A673 (cell line): ENCODE measurements at regions not wholly inside any gene's neighbourhood (a gene's known extent, or its start where the extent isn't known, plus 50 kb on each side); places are given as distances from the start of the nearest gene placed in this dataset.

ENCODE experiments used
- EZH2 ChIP-seq: fragments of 200-600 bp; sonication (generic); IDR thresholded peaks from 2 replicates; pipeline ENCODE4 v1.6.1; 2017; ENCODE audit warnings: borderline replicate concordance, low read depth, mild to moderate bottlenecking, mixed read lengths, antibody characterized with exemption, low read length; ENCODE audit not compliant: poor library complexity, severe bottlenecking
- TF ChIP-seq, protein P1 (sequence below): fragments of 300-800, 200-600 bp; sonication (generic); conservative IDR thresholded peaks from 2 replicates; pipeline ENCODE4 v1.5.1; 2017; ENCODE audit warnings: low read depth, mild to moderate bottlenecking, antibody characterized with exemption, low read length, moderate library complexity, mixed read lengths

GRCh38 chrX:39642071-39642470 lies 455.7 kb downstream of the BCOR start:
- TF ChIP-seq, protein P1, sequence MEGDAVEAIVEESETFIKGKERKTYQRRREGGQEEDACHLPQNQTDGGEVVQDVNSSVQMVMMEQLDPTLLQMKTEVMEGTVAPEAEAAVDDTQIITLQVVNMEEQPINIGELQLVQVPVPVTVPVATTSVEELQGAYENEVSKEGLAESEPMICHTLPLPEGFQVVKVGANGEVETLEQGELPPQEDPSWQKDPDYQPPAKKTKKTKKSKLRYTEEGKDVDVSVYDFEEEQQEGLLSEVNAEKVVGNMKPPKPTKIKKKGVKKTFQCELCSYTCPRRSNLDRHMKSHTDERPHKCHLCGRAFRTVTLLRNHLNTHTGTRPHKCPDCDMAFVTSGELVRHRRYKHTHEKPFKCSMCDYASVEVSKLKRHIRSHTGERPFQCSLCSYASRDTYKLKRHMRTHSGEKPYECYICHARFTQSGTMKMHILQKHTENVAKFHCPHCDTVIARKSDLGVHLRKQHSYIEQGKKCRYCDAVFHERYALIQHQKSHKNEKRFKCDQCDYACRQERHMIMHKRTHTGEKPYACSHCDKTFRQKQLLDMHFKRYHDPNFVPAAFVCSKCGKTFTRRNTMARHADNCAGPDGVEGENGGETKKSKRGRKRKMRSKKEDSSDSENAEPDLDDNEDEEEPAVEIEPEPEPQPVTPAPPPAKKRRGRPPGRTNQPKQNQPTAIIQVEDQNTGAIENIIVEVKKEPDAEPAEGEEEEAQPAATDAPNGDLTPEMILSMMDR = no peak
- TF ChIP-seq EZH2 = no peak
